B cell (primary cell): ENCODE measurements at regions not wholly inside any gene's neighbourhood (a gene's known extent, or its start where the extent isn't known, plus 50 kb on each side); places are given as distances from the start of the nearest gene placed in this dataset.

ENCODE experiments used
- CTCF ChIP-seq: fragments of 200-600 bp; IDR thresholded peaks from one replicate; pipeline ENCODE4 v1.8.0; 2022; ENCODE audit warnings: antibody characterized with exemption, mild to moderate bottlenecking
- EZH2 ChIP-seq: IDR thresholded peaks from 2 replicates; pipeline ENCODE4 v1.6.1; 2012; ENCODE audit warnings: borderline replicate concordance, low read depth, mild to moderate bottlenecking, moderate library complexity, low read length; ENCODE audit not compliant: insufficient read depth, poor library complexity, severe bottlenecking

GRCh38 chr6:81859884-81860283 lies 107.4 kb upstream of the TENT5A start:
- no peak for TF ChIP-seq CTCF
- no peak for TF ChIP-seq EZH2
